HS-5 (cell line): ENCODE measurements at regions not wholly inside any gene's neighbourhood (a gene's known extent, or its start where the extent isn't known, plus 50 kb on each side); places are given as distances from the start of the nearest gene placed in this dataset.
A peak's percentile ranks its signal among the peaks of the same experiment; 100 is the strongest.
"Not testable (repeated sequence)": the region's sequence is repeated elsewhere in the genome, so short reads cannot be mapped to it uniquely, and the experiment has no call there.

Source experiments
- DNase-seq: peaks from one replicate; pipeline ENCODE4 v3.0.0-alpha.2; 2012; ENCODE audit warnings: low read depth

DNA sequence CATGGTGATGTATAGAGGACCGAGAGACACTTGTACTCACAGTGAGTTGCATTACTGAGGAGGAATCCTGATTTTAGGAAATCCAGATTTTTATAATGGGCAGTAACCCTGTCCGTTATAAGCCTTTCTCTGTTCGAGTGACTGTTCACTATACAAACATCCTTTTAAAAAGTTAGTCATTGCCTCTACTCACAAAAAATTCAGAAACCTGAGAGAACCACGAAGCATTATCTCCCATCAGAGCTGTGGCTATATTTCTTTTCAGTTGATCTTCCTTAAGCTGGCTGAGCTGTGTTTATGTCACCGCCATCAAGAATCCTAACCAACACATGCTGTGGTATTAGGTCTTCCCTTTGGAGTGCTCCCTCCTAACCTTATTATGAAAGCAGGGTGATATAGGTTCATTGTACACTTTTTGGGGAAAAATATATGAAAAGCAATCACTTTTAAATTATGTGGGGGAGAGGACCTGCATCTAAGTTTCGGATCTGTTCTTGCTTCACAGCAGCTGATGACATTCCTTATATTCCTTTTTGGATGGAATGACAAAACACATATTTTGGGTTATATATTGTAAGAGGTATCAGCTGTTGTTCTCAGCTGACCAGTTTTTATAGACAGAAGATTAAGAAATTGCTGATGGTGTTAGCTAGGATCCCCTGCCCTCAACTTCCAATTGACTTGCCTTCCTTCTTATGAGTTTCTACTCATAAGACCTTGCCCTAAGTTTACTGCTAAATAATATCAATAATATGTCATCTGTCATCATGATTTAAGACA lies 465.9 kb upstream of the RASGRP1 start:
- no peak for DNase-seq

DNA sequence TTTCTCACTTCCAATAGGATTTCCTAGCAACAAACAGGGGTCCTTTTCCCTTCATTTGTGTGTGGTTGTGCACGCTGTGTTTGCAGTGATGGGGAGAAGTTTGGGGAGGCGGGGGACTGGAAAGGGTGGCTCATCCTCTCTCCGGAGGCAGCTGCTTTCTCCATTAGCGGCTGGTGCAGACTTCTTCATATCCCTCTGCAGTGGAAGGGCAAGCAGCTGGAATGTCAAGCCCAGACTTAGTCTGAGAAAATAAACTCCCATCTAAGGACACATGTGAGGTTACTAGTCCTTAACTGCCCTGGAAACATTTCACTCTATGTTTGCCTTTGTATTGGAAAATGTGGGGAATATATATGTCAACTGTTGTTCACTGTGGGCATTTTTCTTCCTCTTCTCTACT lies 467.0 kb upstream of the RASGRP1 start:
- DNase-seq, result no peak

DNA sequence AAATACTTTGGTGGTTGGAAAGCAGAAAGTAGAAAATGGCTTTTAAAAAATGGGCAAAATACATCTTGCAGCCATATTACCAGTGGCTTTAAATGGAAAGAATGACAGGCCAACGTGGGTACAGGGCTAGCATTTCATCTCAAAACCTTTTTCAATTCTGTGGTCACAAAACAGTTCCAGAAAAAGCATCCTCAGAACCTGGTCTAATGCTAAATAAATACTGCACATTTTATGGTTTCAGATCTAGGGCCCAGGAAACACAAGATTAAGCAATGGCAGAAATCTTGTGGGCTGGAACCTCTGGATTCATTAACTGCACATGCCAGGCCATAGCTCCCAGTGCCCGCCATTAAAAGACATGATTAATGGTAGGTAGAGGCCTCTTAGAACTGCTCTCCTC lies 470.2 kb upstream of the RASGRP1 start:
- DNase-seq, result no peak

DNA sequence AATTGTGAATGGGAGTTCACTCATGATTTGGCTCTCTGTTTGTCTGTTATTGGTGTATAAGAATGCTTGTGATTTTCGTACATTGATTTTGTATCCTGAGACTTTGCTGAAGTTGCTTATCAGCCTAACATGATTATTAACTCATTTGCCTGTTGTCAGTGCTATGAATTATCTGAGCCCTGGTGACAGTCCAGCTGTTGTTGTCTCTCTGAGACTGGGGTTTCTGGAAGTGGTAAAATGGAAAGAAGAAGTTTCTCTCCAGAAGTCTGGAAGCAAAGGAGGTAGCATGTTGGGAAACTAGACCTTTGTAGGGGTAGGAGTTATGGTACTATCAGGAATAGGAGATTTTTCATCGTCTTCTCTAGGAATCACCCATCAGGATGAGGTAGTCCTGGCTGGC lies 473.0 kb upstream of the RASGRP1 start:
- DNase-seq, result not testable (repeated sequence)

DNA sequence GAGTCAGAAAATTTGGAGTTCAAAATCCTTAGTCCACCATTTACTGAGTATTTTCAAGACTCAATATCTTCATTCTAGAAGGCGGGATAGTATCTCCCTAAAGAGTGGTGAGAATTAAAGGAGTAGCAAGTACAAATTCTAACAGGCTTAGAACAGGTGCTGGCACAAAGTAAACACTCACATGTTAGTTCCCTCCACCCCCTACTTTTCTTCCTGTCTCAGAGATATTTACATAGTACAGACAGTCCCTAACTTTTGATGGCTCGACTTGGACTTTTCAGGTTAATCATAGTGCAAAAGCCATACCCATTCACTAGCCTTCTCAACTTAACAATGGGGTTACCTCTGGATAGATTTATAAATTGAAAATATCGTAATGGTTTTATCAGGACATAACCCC lies 476.2 kb upstream of the RASGRP1 start:
- no peak for DNase-seq

DNA sequence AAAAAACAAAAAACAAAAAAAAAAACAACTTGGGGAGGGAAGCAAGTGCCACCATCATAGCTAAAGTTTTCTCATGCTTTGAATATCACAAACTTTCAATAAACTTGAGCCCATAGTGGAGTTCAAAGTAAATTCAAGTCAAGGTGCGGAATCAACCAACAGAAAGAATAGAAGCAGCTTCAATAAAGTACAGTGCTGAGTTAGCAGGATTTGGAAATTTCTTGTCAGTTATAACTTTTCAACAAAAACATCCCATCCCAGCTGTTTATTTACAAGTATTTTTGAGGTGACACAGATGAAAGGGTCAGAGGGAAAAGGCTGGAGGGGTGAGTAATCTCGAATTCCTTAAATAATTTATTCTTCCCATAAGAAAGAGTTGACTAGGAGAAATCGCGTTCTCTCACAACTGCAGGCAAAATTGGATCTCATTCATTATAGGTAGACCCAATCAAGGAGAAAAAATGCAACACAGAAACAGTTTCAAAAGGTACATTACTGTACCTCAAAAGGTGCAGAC lies 477.4 kb upstream of the RASGRP1 start:
- DNase-seq, result no peak

DNA sequence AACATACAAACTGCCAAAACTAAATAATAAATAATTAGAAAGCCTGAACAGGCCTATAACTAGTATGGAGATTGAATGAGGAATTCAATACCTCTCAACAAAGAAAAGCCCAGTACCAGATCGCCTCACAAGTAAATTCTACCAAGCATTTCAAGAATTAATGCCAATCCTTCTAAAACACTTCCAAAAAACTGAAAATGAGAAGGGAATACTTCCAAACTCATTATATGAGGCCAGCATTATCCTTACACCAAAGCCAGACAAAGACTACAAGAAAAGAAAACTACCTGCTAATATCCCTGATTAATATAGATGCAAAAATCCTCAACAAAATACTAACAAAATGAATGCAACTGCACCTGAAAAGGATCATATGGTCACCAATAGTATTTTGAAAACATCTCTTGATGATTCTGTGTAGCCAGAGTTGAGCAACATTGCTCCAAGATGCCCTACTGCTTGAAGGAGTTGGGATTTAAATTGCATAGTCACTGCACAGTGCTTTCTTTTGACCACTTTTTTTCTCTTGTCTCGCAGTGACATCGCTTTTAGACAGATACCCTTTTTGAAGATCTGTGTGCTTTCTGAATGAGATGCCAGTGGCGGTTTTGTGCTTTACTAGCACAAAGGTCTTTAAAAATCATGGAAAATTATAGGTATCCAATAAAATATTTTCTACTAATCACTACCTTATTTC lies 487.2 kb upstream of the RASGRP1 start:
- DNase-seq, result no peak

DNA sequence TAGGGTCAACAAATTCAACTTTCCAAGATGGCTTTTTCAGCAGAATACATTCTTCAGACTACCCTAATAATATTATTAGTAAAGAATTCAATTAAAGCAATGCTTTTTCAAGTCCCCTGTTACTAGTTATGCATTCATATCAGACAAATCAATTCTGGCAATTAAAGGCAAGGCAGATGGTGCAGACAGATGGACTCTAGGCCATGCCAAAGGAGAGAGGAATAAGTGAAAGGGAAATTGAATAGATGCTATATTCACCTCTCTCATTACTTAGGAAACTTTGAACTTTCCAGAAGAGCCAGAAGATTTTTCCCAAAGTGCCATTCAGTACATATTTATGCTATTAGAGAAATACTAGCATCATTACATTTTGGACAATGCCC lies 487.7 kb upstream of the RASGRP1 start:
- DNase-seq, result no peak

DNA sequence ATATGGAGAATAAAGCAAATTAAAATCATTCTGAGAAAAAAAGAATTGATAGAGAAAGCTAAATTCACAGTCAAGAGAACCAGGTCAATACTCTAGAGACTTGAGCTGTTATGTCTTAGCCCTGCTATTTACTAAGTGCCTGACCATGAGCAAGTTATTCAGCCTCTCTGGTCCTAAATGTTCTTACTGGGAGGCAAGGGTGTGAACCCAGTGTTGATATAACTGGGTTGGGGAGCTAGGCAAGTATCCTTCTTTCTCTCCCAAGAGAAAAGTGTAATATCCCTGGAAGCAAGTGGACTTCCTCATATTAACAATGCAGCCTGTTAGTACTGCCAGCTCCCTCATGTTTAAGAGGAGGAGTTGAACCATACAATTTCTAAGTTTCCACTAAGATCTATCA lies 488.9 kb upstream of the RASGRP1 start:
- DNase-seq, result no peak

DNA sequence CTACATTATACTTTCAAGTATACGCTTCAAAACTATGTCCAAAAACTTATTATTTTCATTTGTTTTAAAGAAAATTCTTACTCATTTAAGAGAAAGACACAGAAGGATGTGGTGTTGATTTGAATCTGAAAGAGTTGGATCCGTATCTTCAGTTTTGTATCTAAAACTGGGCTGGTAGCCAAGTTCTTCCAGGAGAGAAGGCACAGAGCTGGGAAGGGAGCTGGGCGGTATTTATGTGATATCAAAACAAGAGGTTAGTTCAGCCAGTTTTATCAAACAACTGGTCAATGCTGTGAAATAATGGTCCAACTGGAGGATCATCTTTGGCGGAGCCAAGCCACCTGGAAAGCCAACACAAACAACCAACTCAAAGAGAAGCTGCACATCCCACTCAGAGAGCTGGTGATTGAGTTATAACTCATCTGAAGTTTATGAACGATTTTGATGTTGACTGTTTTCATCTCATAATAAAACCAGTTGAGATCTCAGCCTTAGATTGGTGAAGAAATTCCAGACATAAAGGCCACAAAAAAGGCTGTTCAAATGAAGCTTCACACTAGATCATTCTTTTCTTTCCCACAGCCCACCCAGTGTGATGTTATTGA lies 489.6 kb upstream of the RASGRP1 start:
- no peak for DNase-seq

DNA sequence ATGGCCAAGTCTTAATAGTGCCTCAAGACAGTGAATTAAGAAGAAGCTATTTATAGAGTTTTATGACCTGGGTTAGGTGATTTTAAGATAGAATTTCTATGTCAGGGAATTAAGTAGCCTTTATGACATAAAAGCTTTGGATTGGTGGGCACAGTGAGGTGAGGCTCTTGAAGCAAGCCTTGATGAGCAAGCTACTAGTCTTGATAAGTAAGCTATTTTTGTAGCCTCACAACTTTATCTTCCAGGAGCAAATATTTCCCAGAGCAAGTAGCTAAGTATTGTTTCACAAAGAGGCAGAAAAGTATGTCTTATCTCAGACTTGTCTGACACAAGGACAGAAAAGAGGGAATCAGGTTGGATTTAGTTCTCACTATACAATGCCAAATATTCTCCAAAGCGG lies 491.7 kb upstream of the RASGRP1 start:
- DNase-seq, result no peak

DNA sequence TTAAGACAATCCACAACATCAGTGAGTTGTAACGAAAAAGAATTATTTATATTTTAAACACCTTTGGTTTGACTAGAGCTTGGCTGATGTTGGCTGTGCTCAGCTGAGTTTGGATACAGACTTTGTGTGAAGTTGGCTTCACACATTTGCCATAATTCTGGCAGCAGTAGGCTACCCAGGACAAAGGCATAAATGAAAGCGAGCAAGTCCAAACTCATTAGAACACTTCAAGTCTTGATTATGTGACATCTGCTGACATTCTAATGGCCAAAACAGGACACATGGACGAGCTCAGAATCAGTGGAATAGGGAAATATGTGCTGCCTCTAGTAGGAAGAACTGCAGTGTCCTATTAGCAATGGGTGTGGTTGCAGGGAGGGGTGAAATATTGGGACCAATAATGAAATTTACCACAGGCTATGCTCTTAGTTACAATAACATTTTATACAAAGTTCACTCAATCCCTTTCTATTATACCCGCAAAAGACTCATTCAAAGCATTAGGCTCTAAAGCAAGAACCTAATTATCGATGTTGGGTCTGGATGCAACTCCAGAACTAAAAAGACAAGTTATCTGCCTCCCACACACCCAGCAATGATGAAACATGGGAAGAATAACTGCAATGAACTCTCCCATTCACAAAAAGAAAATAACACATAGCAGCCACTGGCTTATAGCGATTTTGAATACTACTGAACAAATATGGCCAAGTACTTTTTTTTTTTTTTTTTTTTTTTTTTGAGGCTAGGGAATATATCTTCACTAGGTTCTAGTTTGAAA lies 493.9 kb upstream of the RASGRP1 start:
- DNase-seq, result no peak

DNA sequence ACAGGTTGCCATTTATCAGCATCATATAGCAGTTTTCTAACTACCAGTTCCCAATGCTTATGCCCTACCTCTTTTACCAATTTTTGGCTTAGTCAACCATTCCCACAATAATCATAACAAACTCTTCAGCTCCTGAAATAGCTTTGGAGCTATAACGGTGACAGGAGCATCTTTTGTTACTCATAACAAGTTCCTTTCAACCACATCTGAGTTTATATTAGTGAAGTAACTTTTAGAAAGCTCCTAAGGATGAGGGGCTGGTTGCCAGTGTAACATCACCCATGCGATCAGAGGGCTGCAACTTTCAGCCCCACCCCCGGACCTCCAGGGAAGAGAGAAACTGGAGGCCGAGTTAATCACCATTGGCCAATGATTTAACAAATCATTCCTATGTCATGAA lies 495.3 kb upstream of the RASGRP1 start:
- DNase-seq, result no peak

DNA sequence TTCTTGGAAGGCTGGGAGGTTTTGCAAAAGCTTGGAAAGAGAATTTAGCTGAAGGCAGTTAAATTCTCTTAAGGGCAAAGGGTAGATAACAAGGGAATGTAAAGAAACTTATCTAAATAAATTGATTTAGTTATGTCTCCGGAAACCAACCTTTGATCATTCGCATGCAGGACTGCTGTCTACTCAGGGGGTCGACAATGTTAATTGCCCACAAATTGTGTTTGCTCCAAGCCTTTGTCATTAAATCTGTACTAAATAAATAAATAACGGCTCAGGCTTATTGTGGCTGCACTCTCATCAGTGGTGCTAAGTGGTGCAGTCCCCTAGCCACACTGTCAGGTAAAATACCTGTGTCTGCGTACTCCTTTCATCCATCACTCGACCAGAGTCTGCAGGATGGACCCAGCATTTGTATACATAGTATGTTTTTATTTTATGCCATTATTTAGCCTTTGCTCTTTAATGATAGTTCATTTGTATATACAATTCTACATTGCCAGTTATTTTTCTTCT lies 497.4 kb upstream of the RASGRP1 start:
- no peak for DNase-seq

DNA sequence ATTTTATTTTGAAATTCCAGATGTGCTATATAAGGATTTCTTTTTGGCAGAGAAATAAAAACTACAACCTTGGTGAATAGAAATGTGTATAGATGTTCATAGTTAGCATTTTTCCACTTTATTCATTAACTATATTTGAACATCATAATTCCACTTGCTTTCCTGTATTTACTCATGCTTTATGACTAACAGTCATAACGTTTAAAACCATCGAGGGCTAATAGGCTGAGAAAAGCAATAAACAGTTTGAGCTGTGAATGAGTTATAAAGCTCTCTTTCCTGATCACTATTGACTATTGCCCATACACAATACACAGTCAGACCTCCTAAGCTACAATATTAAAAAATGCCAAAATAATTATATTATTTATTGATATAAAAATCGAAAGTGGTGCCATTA lies 502.1 kb upstream of the RASGRP1 start:
- no peak for DNase-seq

DNA sequence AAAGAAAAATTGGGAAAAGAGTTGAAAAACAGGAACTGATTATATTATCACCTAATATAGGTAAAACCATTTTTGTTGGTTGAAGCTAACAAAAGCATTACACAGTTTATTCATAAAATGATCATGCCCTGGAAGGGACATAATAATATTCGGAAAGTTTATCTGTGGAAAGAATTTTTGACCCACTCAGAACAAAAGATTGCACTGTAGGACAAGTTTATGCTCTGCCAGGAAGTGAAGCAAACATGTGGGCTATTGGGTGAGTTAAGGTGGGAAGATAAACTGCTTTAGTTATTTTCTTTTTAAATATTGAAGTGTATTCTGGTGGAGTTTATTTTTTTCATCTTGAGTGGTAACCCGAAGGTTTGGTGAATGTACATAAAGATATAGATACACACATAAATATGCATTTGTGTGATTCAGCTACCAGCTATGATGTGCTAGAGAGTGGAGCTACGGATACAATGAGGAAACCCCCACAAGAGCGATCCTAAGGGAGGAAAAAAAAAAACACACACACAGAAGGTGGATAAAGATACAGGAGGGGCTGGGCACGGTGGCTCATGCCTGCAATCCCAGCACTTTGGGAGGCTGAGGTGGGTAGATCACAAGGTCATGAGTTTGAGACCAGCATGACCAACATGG lies 506.4 kb upstream of the THBS1 start:
- DNase-seq, result no peak

DNA sequence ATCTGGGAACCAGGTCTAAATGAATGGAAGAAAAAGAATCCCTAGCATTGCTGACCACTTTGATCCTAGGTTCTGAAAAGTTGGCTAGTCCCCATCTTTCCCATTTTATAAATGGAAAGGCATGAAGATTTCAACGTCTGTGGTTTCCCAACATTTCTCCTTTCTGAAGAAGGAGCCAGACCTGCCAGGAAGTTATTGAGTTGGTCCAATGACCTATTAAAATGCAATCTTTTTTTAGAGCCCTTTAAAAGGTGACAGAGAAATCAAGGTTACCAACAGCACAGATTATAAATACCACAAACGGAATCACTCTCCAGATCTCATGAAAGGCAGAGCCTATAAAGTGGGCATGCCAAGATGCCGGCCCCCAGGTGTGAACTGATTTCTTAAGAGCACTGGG lies 505.6 kb upstream of the THBS1 start:
- no peak for DNase-seq

DNA sequence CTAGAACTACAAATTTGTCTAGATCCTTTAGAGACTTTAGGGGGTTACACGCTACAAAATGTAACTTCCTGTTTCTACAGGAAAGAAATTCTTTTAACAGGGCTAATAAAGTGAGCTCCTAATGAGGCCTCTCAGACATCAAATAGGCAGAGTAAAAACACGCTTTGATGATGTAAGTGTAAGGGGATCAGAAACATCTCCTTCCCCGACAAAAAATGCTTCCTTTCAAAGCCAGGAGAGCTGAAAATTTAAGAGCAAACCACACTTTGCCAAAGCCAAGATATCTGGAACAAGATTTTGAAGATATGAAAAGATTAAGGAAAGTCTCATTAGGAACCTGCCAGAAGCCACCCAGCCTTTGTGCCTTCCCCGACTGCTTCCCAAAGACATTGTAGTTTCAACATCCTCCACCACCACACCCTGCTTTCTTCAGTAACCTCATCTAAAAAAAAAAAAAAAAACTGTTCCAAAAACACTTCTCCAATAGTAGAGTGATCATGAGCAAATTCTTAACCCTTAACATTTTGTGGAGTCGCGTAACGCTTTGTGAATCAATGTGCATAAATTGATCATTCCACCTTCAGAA lies 505.0 kb upstream of the THBS1 start:
- no peak for DNase-seq

DNA sequence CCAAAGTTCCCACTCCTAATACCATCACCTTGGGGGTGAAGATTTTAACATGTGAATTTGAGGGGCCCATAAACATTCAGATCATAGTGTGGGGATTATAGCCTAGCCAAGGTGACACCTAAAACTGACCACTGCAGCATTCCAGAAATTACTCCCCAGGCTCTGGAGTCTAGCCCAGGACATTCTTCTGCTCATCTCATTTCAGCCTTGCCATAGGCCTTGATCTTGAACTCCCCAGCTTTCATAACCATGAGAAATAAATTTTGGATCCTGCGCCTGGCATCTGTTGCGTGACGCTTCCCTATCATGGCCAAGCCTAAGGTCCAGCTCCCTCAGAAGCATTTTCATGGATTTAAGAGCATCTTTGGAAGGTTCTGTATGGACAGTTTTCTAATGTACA lies 502.9 kb upstream of the THBS1 start:
- DNase-seq, result no peak

DNA sequence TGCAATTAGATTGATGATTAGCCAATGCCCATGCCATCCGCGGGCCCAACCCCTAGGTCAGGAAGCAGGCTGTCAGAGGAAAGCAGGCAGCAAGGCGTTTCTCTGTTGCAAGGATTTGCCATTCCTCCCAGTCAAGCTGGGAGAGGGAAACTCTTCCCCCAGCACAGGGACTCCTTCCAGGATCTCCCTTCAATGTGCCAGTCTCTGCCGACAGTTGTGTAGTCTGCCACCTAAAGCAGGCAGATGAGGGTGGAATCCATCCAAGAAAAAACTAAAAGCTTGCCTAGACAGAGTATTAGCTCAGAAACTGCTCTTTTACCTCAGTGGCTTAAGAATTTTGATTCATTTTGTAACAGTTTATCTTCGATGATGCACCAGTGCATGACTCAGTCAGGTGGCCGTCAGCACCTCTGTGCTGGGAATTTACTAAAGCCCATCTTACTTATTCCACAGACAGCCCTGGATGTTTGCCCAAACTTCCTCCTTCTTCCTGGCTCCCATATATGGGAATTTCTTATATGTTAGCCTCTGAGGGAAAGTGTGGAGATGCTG lies 501.5 kb upstream of the THBS1 start:
- DNase-seq, result peak; percentile 56

DNA sequence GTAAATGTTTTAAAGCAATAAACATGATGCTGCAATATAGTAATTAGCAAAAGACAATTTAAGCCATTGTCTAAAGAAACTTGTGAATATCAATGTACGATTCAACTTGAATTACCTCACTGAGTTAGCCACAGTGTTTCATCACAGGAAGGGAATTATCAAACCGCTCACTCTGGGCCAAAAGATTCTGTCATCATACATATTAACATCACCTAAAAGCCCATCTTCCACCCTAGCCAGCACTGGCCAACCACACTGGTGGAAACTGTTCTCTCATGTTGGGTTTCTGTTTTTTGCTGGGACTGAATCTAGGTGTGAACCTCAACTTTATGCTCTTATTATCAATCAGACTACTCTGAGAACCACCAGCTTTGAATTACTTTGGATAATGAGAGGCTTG lies 497.7 kb upstream of the THBS1 start:
- DNase-seq, result no peak
